SU-DHL-6 (cell line): ENCODE measurements at regions not wholly inside any gene's neighbourhood (a gene's known extent, or its start where the extent isn't known, plus 50 kb on each side); places are given as distances from the start of the nearest gene placed in this dataset.

Experiments used
- EZH2phosphoT487 ChIP-seq: fragments of 200-600 bp; sonication (generic), shearing (Covaris generic); conservative IDR thresholded peaks from 2 replicates; pipeline ENCODE4 v1.6.1; 2018; ENCODE audit warnings: mild to moderate bottlenecking, antibody characterized with exemption, low read length, moderate library complexity, mixed read lengths
- TF ChIP-seq, protein P1 (sequence below): fragments of 200-600 bp; sonication (generic); IDR thresholded peaks from one replicate; pipeline ENCODE4 v1.5.1; 2017; ENCODE audit warnings: antibody characterized with exemption, mild to moderate bottlenecking, low read length, moderate library complexity; ENCODE audit not compliant: insufficient read depth, poor library complexity, severe bottlenecking

DNA sequence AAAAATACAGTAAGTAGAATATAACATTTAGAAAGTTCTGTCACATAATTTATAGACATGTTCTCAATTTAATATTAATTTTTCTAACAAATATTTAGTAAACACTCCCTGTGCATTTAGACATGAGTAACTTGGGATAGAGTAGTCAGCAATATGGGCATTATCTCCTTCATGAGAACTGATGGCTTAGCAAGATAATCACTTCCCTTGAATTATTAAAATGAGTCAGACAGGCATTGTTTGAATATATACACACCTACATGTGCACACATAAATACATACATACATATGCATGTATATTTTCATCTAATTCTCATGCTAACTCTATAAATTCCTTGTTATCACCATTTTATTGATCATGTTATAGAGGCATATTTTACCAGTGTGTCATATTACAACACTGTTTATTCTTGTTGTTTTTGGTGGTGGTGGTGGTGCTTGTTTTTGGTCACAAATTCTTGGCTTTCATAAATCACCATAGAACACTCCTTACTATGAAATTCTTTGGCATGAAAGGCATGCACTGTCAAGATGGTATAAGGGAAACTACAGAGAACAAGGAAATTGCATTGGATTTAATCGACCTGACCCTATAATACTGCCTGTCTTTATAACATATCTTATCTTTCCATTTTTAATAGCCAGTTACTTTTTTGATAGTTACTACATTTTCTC, 434.5 kb upstream of the MANEA start:
- TF ChIP-seq, protein P1, sequence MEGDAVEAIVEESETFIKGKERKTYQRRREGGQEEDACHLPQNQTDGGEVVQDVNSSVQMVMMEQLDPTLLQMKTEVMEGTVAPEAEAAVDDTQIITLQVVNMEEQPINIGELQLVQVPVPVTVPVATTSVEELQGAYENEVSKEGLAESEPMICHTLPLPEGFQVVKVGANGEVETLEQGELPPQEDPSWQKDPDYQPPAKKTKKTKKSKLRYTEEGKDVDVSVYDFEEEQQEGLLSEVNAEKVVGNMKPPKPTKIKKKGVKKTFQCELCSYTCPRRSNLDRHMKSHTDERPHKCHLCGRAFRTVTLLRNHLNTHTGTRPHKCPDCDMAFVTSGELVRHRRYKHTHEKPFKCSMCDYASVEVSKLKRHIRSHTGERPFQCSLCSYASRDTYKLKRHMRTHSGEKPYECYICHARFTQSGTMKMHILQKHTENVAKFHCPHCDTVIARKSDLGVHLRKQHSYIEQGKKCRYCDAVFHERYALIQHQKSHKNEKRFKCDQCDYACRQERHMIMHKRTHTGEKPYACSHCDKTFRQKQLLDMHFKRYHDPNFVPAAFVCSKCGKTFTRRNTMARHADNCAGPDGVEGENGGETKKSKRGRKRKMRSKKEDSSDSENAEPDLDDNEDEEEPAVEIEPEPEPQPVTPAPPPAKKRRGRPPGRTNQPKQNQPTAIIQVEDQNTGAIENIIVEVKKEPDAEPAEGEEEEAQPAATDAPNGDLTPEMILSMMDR, result no peak
- TF ChIP-seq EZH2phosphoT487, result no peak
